Lung (tissue), 11 donors: ENCODE measurements at regions not wholly inside any gene's neighbourhood (a gene's known extent, or its start where the extent isn't known, plus 50 kb on each side); places are given as distances from the start of the nearest gene placed in this dataset.

Experiments
- ATAC-seq: fragments of 200-7000 bp; cut with Tn5 transposase; one replicate; pipeline ENCODE4 v1.9.1; 2020; ENCODE audit warnings: moderate number of reproducible peaks; ENCODE audit not compliant: insufficient read depth, low FRiP score
- DNase-seq, 3 donors: peaks; one replicate each; pipeline ENCODE4 v3.0.0-alpha.2; 2013 to 2017
- H3K27ac ChIP-seq, 2 donors: one replicate each; pipeline ENCODE4 v1.5.1; 2013; ENCODE audit warnings: mild to moderate bottlenecking in 2 of 2, moderate library complexity in 2 of 2, control low read depth in 1 of 2, inconsistent platforms in 1 of 2, low read depth in 1 of 2, low read length in 1 of 2
- H3K27me3 ChIP-seq, 3 donors: one replicate each; pipeline ENCODE4 v1.5.1; 2013; ENCODE audit warnings: low read length in 2 of 3; ENCODE audit not compliant: control insufficient read depth in 3 of 3, insufficient read depth in 3 of 3
- H3K36me3 ChIP-seq, 4 donors: one replicate each; pipeline ENCODE4 v1.5.1; 2013; ENCODE audit warnings: low read length in 4 of 4, mild to moderate bottlenecking in 1 of 4, moderate library complexity in 1 of 4; ENCODE audit not compliant: control insufficient read depth in 4 of 4, insufficient read depth in 4 of 4
- H3K4me1 ChIP-seq, 5 donors: one replicate each; pipeline ENCODE4 v1.5.1; 2013; ENCODE audit warnings: low read length in 5 of 5, mild to moderate bottlenecking in 2 of 5, moderate library complexity in 1 of 5; ENCODE audit not compliant: control insufficient read depth in 5 of 5, insufficient read depth in 5 of 5
- H3K4me3 ChIP-seq: one replicate; pipeline ENCODE4 v1.5.1; 2013; ENCODE audit warnings: mild to moderate bottlenecking, control low read depth, moderate library complexity
- H3K9ac ChIP-seq, 2 donors: one replicate each; pipeline ENCODE4 v1.5.1; 2013; ENCODE audit warnings: low read length in 2 of 2, control low read depth in 1 of 2; ENCODE audit not compliant: insufficient read depth in 1 of 2
- H3K9me3 ChIP-seq, 4 donors: one replicate each; pipeline ENCODE4 v1.5.1; 2013; ENCODE audit warnings: low read length in 3 of 4, mild to moderate bottlenecking in 1 of 4, moderate library complexity in 1 of 4; ENCODE audit not compliant: control insufficient read depth in 4 of 4, insufficient read depth in 3 of 4
- CTCF ChIP-seq: IDR thresholded peaks from 2 replicates; pipeline ENCODE4 v1.5.1; 2012; ENCODE audit warnings: mild to moderate bottlenecking; ENCODE audit errors: control extremely low read depth, extremely low read depth
- WGBS, 2 donors: extraction: QIAGEN DNeasy Blood & Tissue Kit; methylation state at CpG; one replicate each; pipeline ENCODE4 v1.1.7; 2013; 5-methylcytosine and 5-hydroxymethylcytosine counted together
- donor health status: control.
- donor health status: control.
- donor health status: Bipolar disorder and iron deficiency.
- donor health status: healthy.
- donor health status: DM: yes; HTN: yes; CAD: no.

DNA sequence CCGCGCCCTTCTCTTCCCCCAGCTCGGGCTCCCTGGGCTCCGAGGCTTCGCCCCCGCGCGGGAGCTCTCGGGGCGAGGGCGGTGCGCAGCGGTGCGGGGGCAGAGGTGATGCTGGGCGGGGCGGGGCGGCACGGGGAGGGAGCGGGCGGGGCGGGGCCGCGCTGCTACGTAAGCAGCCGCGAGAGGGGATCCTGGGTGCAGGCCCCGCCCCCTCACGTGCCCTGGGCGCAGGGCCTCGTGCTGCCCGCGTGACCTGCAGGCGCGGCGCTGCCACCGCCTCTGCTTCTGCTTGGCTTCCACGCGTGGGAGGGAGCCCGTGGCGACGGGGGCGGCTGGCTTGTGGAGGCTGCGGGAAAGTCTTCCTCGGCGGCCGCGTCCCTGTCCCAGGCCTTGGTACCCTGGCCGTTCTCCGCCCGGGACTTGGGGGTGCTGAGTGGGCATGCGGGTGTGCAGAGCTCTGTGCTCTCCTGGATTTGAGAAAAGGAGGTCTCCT, 132.6 kb upstream of the HSD17B12 start:
- no peaks in the 10 kb centered on the region for H3K36me3 ChIP-seq
- peaks cover 0 to 9% (median 0%) of the 10 kb centered on the region in 5 donors for H3K4me1 ChIP-seq
- DNase-seq (no peak), ATAC-seq (peak; percentile 60)
- 26 to 37% methylated on average over 29 to 51 of the region's 51 CpGs for WGBS, 2 donors
- no peak overlapping the region for H3K4me3 ChIP-seq
- peaks cover 0 to 13% (median 0%) of the 10 kb centered on the region in 4 donors for H3K9me3 ChIP-seq
- TF ChIP-seq CTCF = no peak
- peaks cover 4 to 31% (median 17%) of the 10 kb centered on the region in 3 donors for H3K27me3 ChIP-seq
- H3K9ac ChIP-seq = no peak overlapping the region
- H3K27ac ChIP-seq = no peak overlapping the region

GRCh38 chr11:43548916-43549315, 131.6 kb upstream of the HSD17B12 start:
- H3K27me3 ChIP-seq = peaks cover 4 to 38% (median 25%) of the 10 kb centered on the region in 3 donors

DNA sequence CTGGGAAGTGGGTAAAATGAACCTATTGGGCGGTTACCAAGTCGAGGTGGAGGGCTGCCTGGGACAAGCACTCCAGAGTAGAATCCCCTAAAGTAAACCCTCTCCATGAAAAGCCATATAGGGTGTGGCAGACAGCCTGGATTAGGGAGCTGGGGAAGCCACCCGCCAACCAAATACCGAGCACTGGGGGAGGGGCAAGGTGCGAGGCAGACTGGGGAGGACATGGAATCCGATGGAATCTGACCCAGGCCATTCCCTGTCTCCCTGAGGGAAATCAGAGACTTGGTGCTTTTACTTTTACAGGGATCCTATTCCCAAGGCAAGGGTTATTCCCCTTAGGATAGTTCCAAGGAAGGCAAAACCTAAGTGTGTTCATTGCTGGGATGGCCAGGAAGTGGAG, 130.9 kb upstream of the HSD17B12 start:
- no peaks in the 10 kb centered on the region for H3K36me3 ChIP-seq
- H3K27ac ChIP-seq = no peak overlapping the region
- H3K4me1 ChIP-seq = peaks cover 0 to 9% (median 0%) of the 10 kb centered on the region in 5 donors
- no peak for DNase-seq
- ATAC-seq = no peak
- H3K27me3 ChIP-seq = peaks cover 4 to 45% (median 30%) of the 10 kb centered on the region in 3 donors
- WGBS, 2 donors = 60 to 66% methylated on average over 6 of the region's 6 CpGs
- no peak for TF ChIP-seq CTCF
- peaks cover 0 to 16% (median 0%) of the 10 kb centered on the region in 4 donors for H3K9me3 ChIP-seq
- no peak overlapping the region for H3K4me3 ChIP-seq
- no peak overlapping the region for H3K9ac ChIP-seq

More at GRCh38 chr11:43548916-43549315, 131.6 kb upstream of the HSD17B12 start:
- H3K9ac ChIP-seq = no peak overlapping the region
- no peak for TF ChIP-seq CTCF
- H3K36me3 ChIP-seq = no peaks in the 10 kb centered on the region
- no peak overlapping the region for H3K27ac ChIP-seq
- no peak overlapping the region for H3K4me3 ChIP-seq
- H3K9me3 ChIP-seq = peaks cover 0 to 16% (median 0%) of the 10 kb centered on the region in 4 donors
- H3K4me1 ChIP-seq = peaks cover 0 to 9% (median 0%) of the 10 kb centered on the region in 5 donors
- 81 to 85% methylated on average over 4 of the region's 4 CpGs for WGBS, 2 donors
- no peak for ATAC-seq
- no peak for DNase-seq

- DNase-seq = no peak
- Histone ChIP-seq H3K27ac (no peak overlapping the region), H3K4me1 (peaks cover 0 to 9% (median 2%) of the 10 kb centered on the region in 5 donors), H3K36me3 (no peaks in the 10 kb centered on the region), H3K27me3 (peaks cover 4 to 54% (median 30%) of the 10 kb centered on the region in 3 donors), H3K9me3 (peaks cover 0 to 15% (median 0%) of the 10 kb centered on the region in 4 donors), H3K9ac (no peak overlapping the region), H3K4me3 (no peak overlapping the region)
- WGBS, 2 donors = 89 to 92% methylated on average over 4 of the region's 4 CpGs
- ATAC-seq = no peak
- TF ChIP-seq CTCF = no peak
Observed at GRCh38 chr11:43550714-43551113, 129.8 kb upstream of the HSD17B12 start.
